ENCODE measurements at regions not wholly inside any gene's neighbourhood (a gene's known extent, or its start where the extent isn't known, plus 50 kb on each side); places are given as distances from the start of the nearest gene placed in this dataset.

DNA sequence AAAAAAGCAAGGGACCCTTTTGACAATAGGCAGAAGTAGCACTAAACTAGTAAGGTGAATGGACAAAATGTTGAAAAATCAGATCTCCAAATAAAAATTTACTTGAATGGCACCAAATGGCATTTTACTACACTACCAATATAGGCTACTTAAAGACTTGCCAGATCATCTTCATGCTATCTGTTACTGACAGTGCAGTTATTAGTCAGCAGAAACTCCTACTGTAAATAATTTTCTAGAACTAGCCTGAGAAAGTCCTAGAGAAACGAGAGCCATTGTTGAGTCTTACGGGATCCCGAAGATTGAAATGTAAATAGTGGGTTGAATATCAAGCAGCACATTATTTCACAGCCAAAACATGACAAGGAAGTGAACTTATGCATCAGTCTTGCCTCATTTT, 350.3 kb downstream of the SEC23A start:
- no peak for ATAC-seq
- intact Hi-C loops (cut with DNase I): no loop called here
- no peaks in the 10 kb centered on the region for H3K27me3 ChIP-seq (ENCODE audit: low read depth)
- H3K4me3 ChIP-seq: no peak overlapping the region
- TF ChIP-seq CTCF (IDR thresholded peaks at IDR 0.05): no peak
- no peaks in the 10 kb centered on the region for H3K9me3 ChIP-seq
- no peaks in the 10 kb centered on the region for H3K4me1 ChIP-seq
- no peak overlapping the region for H3K27ac ChIP-seq
- no peak for DNase-seq
- H3K36me3 ChIP-seq: no peaks in the 10 kb centered on the region

GRCh38 chr14:38752341-38752740, 350.7 kb downstream of the SEC23A start:
- no peak for TF ChIP-seq CTCF (IDR thresholded peaks at IDR 0.05)
- DNase-seq: no peak
- H3K36me3 ChIP-seq: no peaks in the 10 kb centered on the region
- no peak overlapping the region for H3K4me3 ChIP-seq
- H3K27me3 ChIP-seq (ENCODE audit: low read depth): no peaks in the 10 kb centered on the region
- ATAC-seq: no peak
- no peak overlapping the region for H3K27ac ChIP-seq
- H3K9me3 ChIP-seq: no peaks in the 10 kb centered on the region
- intact Hi-C loops (cut with DNase I): no loop called here
- no peaks in the 10 kb centered on the region for H3K4me1 ChIP-seq

DNA sequence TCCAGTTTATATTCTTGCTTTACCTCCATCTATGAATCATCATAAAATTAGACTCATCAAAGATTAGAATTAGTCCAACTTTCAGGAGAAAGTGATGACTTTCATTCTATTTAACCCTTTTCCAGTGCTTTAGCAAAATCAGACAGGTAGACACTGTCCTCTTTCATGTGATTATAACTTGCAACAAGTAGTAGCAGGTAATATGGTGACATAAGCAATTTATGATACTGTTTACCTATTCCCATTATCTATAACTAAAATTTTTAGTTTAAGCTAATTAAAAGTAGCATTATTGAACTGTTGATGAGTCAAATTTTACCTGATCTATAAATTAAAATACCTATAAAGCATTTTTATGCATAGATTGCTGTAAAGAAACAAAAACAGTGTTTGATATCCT, 351.6 kb downstream of the SEC23A start:
- Histone ChIP-seq H3K36me3 (no peaks in the 10 kb centered on the region), H3K4me1 (no peaks in the 10 kb centered on the region), H3K27ac (no peak overlapping the region), H3K4me3 (no peak overlapping the region), H3K9me3 (no peaks in the 10 kb centered on the region), H3K27me3 (ENCODE audit: low read depth) (no peaks in the 10 kb centered on the region)
- ATAC-seq: no peak
- DNase-seq: no peak
- intact Hi-C loops (cut with DNase I): no loop called here
- TF ChIP-seq CTCF (IDR thresholded peaks at IDR 0.05): no peak

GRCh38 chr14:38749936-38750335, 353.1 kb downstream of the SEC23A start:
- no peaks in the 10 kb centered on the region for H3K4me1 ChIP-seq
- no peaks in the 10 kb centered on the region for H3K9me3 ChIP-seq
- no peak overlapping the region for H3K27ac ChIP-seq
- no peak for DNase-seq
- intact Hi-C loops (cut with DNase I): no loop called here
- TF ChIP-seq CTCF (IDR thresholded peaks at IDR 0.05): no peak
- H3K27me3 ChIP-seq (ENCODE audit: low read depth): no peaks in the 10 kb centered on the region
- H3K36me3 ChIP-seq: no peaks in the 10 kb centered on the region
- ATAC-seq: no peak
- H3K4me3 ChIP-seq: no peak overlapping the region

GRCh38 chr14:38745861-38746260, 357.2 kb downstream of the SEC23A start:
- H3K9me3 ChIP-seq: no peaks in the 10 kb centered on the region
- H3K27ac ChIP-seq: no peak overlapping the region
- no peaks in the 10 kb centered on the region for H3K4me1 ChIP-seq
- intact Hi-C loops (cut with DNase I): no loop called here
- H3K36me3 ChIP-seq: no peaks in the 10 kb centered on the region
- no peak for TF ChIP-seq CTCF (IDR thresholded peaks at IDR 0.05)
- no peak for DNase-seq
- no peaks in the 10 kb centered on the region for H3K27me3 ChIP-seq (ENCODE audit: low read depth)
- H3K4me3 ChIP-seq: no peak overlapping the region
- ATAC-seq: no peak

DNA sequence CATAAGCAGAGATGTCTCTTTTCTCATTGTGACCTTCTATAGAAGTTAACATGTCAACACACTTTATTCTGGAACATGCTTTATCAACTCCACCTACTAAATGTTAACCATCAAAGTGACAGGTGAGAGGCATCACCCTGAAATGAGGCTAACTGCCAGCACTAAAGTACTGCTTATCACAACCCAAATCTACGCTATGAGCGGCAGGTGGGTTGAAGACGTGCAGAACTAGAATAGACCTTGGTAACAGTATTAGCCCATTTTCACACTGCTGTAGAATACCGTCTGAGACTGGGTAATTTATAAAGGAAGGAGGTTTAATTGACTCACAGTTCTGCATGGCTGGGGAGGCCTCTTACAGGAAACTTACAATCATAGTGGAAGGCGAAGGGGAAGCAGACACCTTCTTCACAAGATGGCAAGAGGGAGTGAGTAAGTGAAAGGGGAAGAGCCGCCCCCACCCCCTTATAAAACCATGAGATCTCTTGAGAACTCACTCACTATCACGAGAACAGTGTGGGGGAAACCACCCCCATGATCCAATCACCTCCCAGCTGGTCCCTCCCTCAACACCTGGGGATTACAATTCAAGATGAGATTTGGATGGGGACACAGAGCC, 359.0 kb downstream of the SEC23A start:
- Histone ChIP-seq H3K4me3 (no peak overlapping the region), H3K27me3 (ENCODE audit: low read depth) (no peaks in the 10 kb centered on the region), H3K27ac (no peak overlapping the region), H3K9me3 (no peaks in the 10 kb centered on the region), H3K36me3 (no peaks in the 10 kb centered on the region), H3K4me1 (no peaks in the 10 kb centered on the region)
- DNase-seq: no peak
- ATAC-seq: no peak
- intact Hi-C loops (cut with DNase I): no loop called here
- no peak for TF ChIP-seq CTCF (IDR thresholded peaks at IDR 0.05)
